Activated naive CD8-positive, alpha-beta T cell treated with anti-CD3 and anti-CD28 coated beads, Interleukin-2, amount 10 ng/mL, durations not matched to agents 7 days and 5 days (primary cell): ENCODE measurements at regions not wholly inside any gene's neighbourhood (a gene's known extent, or its start where the extent isn't known, plus 50 kb on each side); places are given as distances from the start of the nearest gene placed in this dataset.
"Not testable (repeated sequence)": the region's sequence is repeated elsewhere in the genome, so short reads cannot be mapped to it uniquely, and the experiment has no call there.

Source experiments
- ATAC-seq: fragments of 150-1000 bp; cut with Tn5 transposase; one replicate; pipeline ENCODE4 v1.10.0; 2021; ENCODE audit warnings: low read depth, moderate library complexity
- POLR2A ChIA-PET: fragments of 350-600 bp; sonication (Branson Sonifier 250); formaldehyde crosslinking; loops from one replicate; lab custom pipeline; 2021; ENCODE audit warnings: antibody characterized with exemption; lab: Charles Lee
- DNase-seq: peaks from one replicate; pipeline ENCODE4 v3.0.0; 2021
- H3K27ac Mint-ChIP-seq: one replicate; pipeline ENCODE4 v1.8.0; 2022; ENCODE audit warnings: mild to moderate bottlenecking, mixed read lengths
- H3K27me3 Mint-ChIP-seq: one replicate; pipeline ENCODE4 v1.8.0; 2022; ENCODE audit warnings: mild to moderate bottlenecking, moderate library complexity, mixed read lengths
- H3K36me3 Mint-ChIP-seq: one replicate; pipeline ENCODE4 v1.8.0; 2021; ENCODE audit warnings: mild to moderate bottlenecking, mixed read lengths
- H3K4me1 Mint-ChIP-seq: one replicate; pipeline ENCODE4 v1.8.0; 2021; ENCODE audit warnings: mixed read lengths
- H3K4me3 Mint-ChIP-seq: one replicate; pipeline ENCODE4 v1.8.0; 2022; ENCODE audit warnings: mild to moderate bottlenecking, moderate library complexity, mixed read lengths
- H3K9me3 Mint-ChIP-seq: one replicate; pipeline ENCODE4 v1.8.0; 2021; ENCODE audit warnings: mixed read lengths

- no peaks in the 10 kb centered on the region for H3K27me3 Mint-ChIP-seq
- H3K27ac Mint-ChIP-seq = no peak overlapping the region
- H3K4me1 Mint-ChIP-seq = no peaks in the 10 kb centered on the region
- peaks cover 3% of the 10 kb centered on the region for H3K9me3 Mint-ChIP-seq
- ATAC-seq = no peak
- POLR2A ChIA-PET = no interaction called here
- H3K36me3 Mint-ChIP-seq = no peaks in the 10 kb centered on the region
- no peak for DNase-seq
- H3K4me3 Mint-ChIP-seq = no peak overlapping the region
These were observed 237.8 kb upstream of the NMUR2 start for GRCh38 chr5:152642880-152643279.

DNA sequence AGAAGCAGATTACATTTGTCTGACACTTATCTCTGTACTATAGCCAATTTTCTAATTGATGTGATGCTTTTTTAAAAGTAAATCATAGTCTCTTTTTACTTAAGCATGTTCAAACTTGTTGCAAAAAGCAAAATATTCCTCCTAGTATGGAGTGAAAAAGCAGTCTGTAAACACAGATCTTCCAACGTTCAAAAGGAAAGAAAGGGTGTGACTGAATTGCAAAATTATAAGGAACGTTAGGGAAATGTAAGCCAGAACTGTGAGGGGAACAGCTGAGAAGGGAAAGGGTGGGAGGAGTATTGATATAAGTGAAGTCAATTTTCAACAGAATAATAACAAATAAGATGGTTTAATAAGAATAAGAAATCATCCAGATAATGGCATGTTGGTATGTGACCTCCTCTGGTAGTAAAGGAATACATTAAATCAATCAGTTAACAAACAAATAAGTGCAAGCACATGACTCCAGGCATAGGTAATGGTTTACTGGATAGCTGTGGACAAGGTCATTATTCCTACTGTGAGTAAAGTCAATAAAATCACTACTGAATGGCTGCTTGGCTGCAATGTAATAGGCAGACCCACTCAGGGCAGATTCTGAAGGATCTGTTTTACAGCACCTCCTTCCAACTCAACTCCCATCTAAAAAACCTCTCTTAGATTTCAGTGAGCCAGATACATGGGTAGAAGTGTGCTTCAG lies 239.1 kb upstream of the NMUR2 start:
- Mint-ChIP-seq H3K4me1 (no peaks in the 10 kb centered on the region), H3K27me3 (no peaks in the 10 kb centered on the region), H3K27ac (no peak overlapping the region), H3K4me3 (no peak overlapping the region), H3K9me3 (peaks cover 3% of the 10 kb centered on the region), H3K36me3 (no peaks in the 10 kb centered on the region)
- DNase-seq (no peak), ATAC-seq (no peak)
- POLR2A ChIA-PET = no interaction called here

- ATAC-seq (no peak), DNase-seq (no peak)
- Mint-ChIP-seq H3K27me3 (no peaks in the 10 kb centered on the region), H3K4me1 (no peaks in the 10 kb centered on the region), H3K27ac (no peak overlapping the region), H3K36me3 (no peaks in the 10 kb centered on the region), H3K9me3 (no peaks in the 10 kb centered on the region), H3K4me3 (no peak overlapping the region)
- POLR2A ChIA-PET = no interaction called here
These were observed 244.5 kb upstream of the NMUR2 start for GRCh38 chr5:152649609-152650008.

- ATAC-seq (no peak), DNase-seq (no peak)
- Mint-ChIP-seq H3K4me1 (no peaks in the 10 kb centered on the region), H3K27ac (no peak overlapping the region), H3K9me3 (no peaks in the 10 kb centered on the region), H3K27me3 (no peaks in the 10 kb centered on the region), H3K4me3 (no peak overlapping the region), H3K36me3 (no peaks in the 10 kb centered on the region)
- POLR2A ChIA-PET = no interaction called here
These were observed 245.3 kb upstream of the NMUR2 start for GRCh38 chr5:152650413-152650812.

DNA sequence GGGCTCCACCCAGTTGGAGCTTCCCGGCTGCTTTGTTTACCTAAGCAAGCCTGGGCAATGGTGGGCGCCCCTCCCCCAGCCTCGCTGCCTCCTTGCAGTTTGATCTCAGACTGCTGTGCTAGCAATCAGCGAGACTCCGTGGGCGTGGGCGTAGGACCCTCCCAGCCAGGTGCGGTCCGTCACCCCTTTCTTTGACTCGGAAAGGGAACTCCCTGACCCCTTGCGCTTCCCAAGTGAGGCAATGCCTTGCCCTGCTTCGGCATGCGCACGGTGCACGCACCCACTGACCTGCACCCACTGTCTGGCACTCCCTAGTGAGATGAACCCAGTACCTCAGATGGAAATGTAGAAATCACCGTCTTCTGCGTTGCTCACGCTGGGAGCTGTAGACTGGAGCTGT lies 254.4 kb upstream of the NMUR2 start:
- H3K4me1 Mint-ChIP-seq, ATAC-seq, DNase-seq, H3K9me3 Mint-ChIP-seq, H3K36me3 Mint-ChIP-seq, H3K27ac Mint-ChIP-seq, POLR2A ChIA-PET, H3K27me3 Mint-ChIP-seq, H3K4me3 Mint-ChIP-seq: not testable (repeated sequence)

- no peaks in the 10 kb centered on the region for H3K9me3 Mint-ChIP-seq
- no peak overlapping the region for H3K27ac Mint-ChIP-seq
- no peak overlapping the region for H3K4me3 Mint-ChIP-seq
- POLR2A ChIA-PET = no interaction called here
- H3K36me3 Mint-ChIP-seq = no peaks in the 10 kb centered on the region
- no peaks in the 10 kb centered on the region for H3K27me3 Mint-ChIP-seq
- DNase-seq (no peak), ATAC-seq (no peak)
- no peaks in the 10 kb centered on the region for H3K4me1 Mint-ChIP-seq
These were observed 268.5 kb upstream of the NMUR2 start for GRCh38 chr5:152673601-152674000.

- DNase-seq (no peak), ATAC-seq (no peak)
- POLR2A ChIA-PET = no interaction called here
- no peak overlapping the region for H3K27ac Mint-ChIP-seq
- H3K36me3 Mint-ChIP-seq = no peaks in the 10 kb centered on the region
- H3K9me3 Mint-ChIP-seq = no peaks in the 10 kb centered on the region
- no peaks in the 10 kb centered on the region for H3K4me1 Mint-ChIP-seq
- no peak overlapping the region for H3K4me3 Mint-ChIP-seq
- no peaks in the 10 kb centered on the region for H3K27me3 Mint-ChIP-seq
These were observed 269.3 kb upstream of the NMUR2 start for GRCh38 chr5:152674403-152674802.

DNA sequence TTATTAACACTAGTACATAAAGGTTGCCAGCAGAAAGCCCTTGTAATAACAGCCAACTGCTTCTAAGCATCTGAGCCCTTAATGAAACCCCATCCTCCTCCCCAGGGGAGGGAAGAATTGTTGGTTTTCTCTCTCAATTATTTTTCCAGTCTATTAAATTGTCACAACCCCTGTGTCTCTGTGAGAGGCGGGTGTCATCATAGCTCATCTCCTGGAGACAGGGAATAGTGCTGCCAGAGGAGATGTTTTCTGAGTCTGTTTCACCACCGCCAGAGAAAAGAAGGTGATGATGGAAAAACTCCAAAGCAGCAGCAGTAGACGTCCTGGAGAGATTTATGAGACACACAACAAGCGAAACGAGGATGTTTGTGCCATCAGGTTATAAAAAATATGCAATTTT lies 271.1 kb upstream of the NMUR2 start:
- H3K27ac Mint-ChIP-seq = no peak overlapping the region
- H3K27me3 Mint-ChIP-seq = no peaks in the 10 kb centered on the region
- no peaks in the 10 kb centered on the region for H3K9me3 Mint-ChIP-seq
- no peak for DNase-seq
- H3K4me1 Mint-ChIP-seq = no peaks in the 10 kb centered on the region
- no peak for ATAC-seq
- no peak overlapping the region for H3K4me3 Mint-ChIP-seq
- no peaks in the 10 kb centered on the region for H3K36me3 Mint-ChIP-seq
- POLR2A ChIA-PET = no interaction called here

- no peak for ATAC-seq
- peaks cover 5% of the 10 kb centered on the region for H3K9me3 Mint-ChIP-seq
- DNase-seq = no peak
- H3K27me3 Mint-ChIP-seq = no peaks in the 10 kb centered on the region
- no peaks in the 10 kb centered on the region for H3K36me3 Mint-ChIP-seq
- H3K4me1 Mint-ChIP-seq = no peaks in the 10 kb centered on the region
- POLR2A ChIA-PET = no interaction called here
- no peak overlapping the region for H3K4me3 Mint-ChIP-seq
- H3K27ac Mint-ChIP-seq = no peak overlapping the region
These were observed 278.1 kb upstream of the NMUR2 start for GRCh38 chr5:152683205-152683604.

GRCh38 chr5:152686931-152687330 lies 281.9 kb upstream of the NMUR2 start:
- Mint-ChIP-seq H3K36me3 (no peaks in the 10 kb centered on the region), H3K4me1 (no peaks in the 10 kb centered on the region), H3K4me3 (no peak overlapping the region), H3K27ac (no peak overlapping the region), H3K9me3 (peaks cover 6% of the 10 kb centered on the region), H3K27me3 (no peaks in the 10 kb centered on the region)
- no peak for DNase-seq
- POLR2A ChIA-PET = no interaction called here
- no peak for ATAC-seq

- Mint-ChIP-seq H3K4me3 (no peak overlapping the region), H3K36me3 (no peaks in the 10 kb centered on the region), H3K9me3 (peaks cover 6% of the 10 kb centered on the region), H3K27ac (no peak overlapping the region), H3K27me3 (no peaks in the 10 kb centered on the region), H3K4me1 (no peaks in the 10 kb centered on the region)
- POLR2A ChIA-PET = no interaction called here
- ATAC-seq = no peak
- DNase-seq = no peak
These were observed 283.6 kb upstream of the NMUR2 start for GRCh38 chr5:152688561-152689249.

GRCh38 chr5:152689250-152689711 lies 284.2 kb upstream of the NMUR2 start:
- DNase-seq (no peak), ATAC-seq (no peak)
- Mint-ChIP-seq H3K4me1 (no peaks in the 10 kb centered on the region), H3K27me3 (no peaks in the 10 kb centered on the region), H3K36me3 (no peaks in the 10 kb centered on the region), H3K27ac (no peak overlapping the region), H3K4me3 (no peak overlapping the region), H3K9me3 (peaks cover 6% of the 10 kb centered on the region)
- POLR2A ChIA-PET = no interaction called here

GRCh38 chr5:152694231-152694630 lies 289.2 kb upstream of the NMUR2 start:
- POLR2A ChIA-PET = no interaction called here
- Mint-ChIP-seq H3K9me3 (no peaks in the 10 kb centered on the region), H3K4me1 (no peaks in the 10 kb centered on the region), H3K27ac (no peak overlapping the region), H3K36me3 (no peaks in the 10 kb centered on the region), H3K4me3 (no peak overlapping the region), H3K27me3 (no peaks in the 10 kb centered on the region)
- DNase-seq (no peak), ATAC-seq (no peak)

DNA sequence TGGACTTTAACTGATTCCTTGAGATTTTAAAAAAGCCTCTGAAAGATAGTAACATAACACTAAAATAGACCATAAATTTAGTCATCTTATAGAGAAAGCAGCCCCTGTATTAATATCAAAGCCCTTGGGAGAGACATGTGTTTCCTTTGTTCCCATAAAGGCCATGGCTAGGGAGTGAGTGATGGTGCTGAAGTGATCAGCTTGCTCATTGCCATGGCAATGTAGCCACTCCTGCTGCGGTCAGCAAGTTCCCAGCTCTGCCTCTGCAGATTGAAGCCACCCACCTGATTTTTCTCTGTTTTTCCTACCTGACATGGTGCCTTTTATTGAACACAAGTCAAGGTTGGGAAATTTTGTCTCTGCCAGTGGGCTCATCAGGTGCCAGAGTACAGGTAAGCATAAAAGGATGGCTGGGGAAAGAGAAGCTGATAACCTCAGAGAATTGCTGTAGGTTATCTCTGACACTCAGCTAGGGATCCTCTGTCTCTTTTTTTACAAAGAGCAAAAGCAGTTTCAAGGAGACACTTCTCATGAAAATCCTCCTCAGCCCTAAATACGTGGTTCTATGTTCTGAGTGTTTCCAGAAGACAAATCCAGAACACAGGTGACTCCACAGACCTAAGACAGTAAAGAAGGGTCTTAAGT lies 296.3 kb upstream of the NMUR2 start:
- H3K4me3 Mint-ChIP-seq = no peak overlapping the region
- POLR2A ChIA-PET = no interaction called here
- H3K36me3 Mint-ChIP-seq = no peaks in the 10 kb centered on the region
- no peaks in the 10 kb centered on the region for H3K4me1 Mint-ChIP-seq
- no peaks in the 10 kb centered on the region for H3K27me3 Mint-ChIP-seq
- no peak for DNase-seq
- no peaks in the 10 kb centered on the region for H3K9me3 Mint-ChIP-seq
- H3K27ac Mint-ChIP-seq = no peak overlapping the region
- no peak for ATAC-seq
